ENCODE measurements at regions not wholly inside any gene's neighbourhood (a gene's known extent, or its start where the extent isn't known, plus 50 kb on each side); places are given as distances from the start of the nearest gene placed in this dataset.

DNA sequence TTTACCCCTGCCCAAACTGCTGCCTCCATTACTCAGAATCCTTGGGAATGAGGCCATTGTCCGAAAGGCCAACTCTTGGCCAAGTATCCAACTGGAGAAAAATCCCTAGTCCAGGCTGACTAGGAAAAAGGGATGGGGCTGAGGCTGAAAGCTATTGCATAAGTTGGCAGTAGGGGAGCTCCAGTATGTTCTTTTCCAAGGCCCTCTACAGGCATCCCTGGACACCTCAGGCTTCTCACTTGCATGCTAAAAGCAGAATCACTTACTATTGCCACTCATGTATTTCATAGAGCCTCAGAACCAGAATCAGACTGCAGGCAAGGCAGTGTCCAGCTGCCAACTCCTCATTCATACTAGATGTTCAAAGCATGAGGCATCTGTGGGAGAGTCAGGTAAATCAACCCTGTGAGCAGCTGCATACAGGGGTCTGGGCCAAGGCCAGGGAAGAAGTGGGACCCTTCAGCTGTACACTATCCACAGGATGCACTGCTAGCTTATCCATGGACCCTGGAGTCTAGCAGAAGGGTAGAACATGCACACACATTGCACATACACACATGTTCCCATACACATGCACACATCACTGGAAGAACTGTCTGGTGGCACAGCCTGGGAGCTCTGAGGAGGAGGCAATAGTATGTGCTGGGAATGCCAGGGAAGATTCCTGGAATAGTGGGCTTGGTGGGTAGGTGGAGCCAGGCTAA, 195.3 kb downstream of the C1orf94 start:
- TF ChIP-seq, protein P1, sequence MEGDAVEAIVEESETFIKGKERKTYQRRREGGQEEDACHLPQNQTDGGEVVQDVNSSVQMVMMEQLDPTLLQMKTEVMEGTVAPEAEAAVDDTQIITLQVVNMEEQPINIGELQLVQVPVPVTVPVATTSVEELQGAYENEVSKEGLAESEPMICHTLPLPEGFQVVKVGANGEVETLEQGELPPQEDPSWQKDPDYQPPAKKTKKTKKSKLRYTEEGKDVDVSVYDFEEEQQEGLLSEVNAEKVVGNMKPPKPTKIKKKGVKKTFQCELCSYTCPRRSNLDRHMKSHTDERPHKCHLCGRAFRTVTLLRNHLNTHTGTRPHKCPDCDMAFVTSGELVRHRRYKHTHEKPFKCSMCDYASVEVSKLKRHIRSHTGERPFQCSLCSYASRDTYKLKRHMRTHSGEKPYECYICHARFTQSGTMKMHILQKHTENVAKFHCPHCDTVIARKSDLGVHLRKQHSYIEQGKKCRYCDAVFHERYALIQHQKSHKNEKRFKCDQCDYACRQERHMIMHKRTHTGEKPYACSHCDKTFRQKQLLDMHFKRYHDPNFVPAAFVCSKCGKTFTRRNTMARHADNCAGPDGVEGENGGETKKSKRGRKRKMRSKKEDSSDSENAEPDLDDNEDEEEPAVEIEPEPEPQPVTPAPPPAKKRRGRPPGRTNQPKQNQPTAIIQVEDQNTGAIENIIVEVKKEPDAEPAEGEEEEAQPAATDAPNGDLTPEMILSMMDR (IDR thresholded peaks at IDR 0.05) = no peak
- no peak for TF ChIP-seq POLR2A (IDR thresholded peaks at IDR 0.05)

Measured in right lobe of liver (tissue), 4 donors.